ENCODE measurements at regions not wholly inside any gene's neighbourhood (a gene's known extent, or its start where the extent isn't known, plus 50 kb on each side); places are given as distances from the start of the nearest gene placed in this dataset.

GRCh38 chr4:97496298-97496873 is 646.9 kb downstream of the STPG2 start:
- TF ChIP-seq POLR2A (IDR thresholded peaks at IDR 0.05) (no peak), CTCF (IDR thresholded peaks at IDR 0.05) (no peak)
